ENCODE measurements at regions not wholly inside any gene's neighbourhood (a gene's known extent, or its start where the extent isn't known, plus 50 kb on each side); places are given as distances from the start of the nearest gene placed in this dataset.
"Not testable (repeated sequence)": the region's sequence is repeated elsewhere in the genome, so short reads cannot be mapped to it uniquely, and the experiment has no call there.

DNA sequence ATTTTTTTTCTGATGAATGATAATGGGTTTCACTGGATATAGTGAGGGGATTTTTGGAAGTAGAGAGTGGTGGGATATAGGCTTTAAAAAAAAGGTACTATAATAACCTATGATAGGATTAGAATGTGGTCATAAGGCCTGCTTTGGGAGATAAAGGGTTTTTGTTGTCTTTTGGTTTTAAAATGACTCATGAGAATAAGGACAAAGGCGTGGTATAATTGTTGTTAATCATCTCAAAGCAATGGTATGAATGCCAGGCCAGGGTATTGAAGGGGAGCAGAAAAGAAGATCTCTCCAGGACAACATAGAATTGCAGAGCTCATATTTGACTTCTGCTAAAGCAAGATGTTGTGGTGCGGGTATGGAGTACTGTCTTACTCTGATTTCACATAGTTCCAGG is 579.4 kb downstream of the JRKL start:
- DNase-seq (ENCODE audit: low read depth): no peak
- no peak overlapping the region for H3K4me3 ChIP-seq (ENCODE audit: low read depth, low read length)

GRCh38 chr11:96978751-96979150 is 588.9 kb downstream of the JRKL start:
- H3K4me3 ChIP-seq (ENCODE audit: low read depth, low read length): no peak overlapping the region
- no peak for DNase-seq (ENCODE audit: low read depth)
- TF ChIP-seq CTCF (IDR thresholded peaks at IDR 0.05; ENCODE audit: insufficient read depth, low read depth, low read length): no peak

More for the DNA sequence above, 579.4 kb downstream of the JRKL start:
- no peak for TF ChIP-seq CTCF (IDR thresholded peaks at IDR 0.05; ENCODE audit: insufficient read depth, low read depth, low read length)

DNA sequence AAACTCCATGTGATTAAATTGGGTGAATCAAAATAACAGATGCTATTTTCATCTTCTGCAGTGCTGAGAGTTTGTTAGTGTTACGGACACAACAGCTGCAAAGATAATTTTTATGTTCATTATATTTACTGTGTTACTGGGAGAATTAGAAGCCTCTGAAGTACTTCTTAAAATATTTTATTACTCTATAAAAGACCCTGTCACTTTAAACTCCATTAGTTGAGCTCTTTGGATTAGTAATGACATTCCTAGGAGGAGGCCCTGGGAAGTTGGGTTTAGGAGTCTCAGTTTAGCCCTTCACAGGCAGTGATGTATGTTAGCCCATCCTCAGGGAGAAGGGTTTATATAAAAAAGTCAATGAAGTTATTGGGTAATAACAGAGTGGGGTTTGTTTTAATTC is 596.7 kb downstream of the JRKL start:
- no peak for DNase-seq (ENCODE audit: low read depth)
- no peak overlapping the region for H3K4me3 ChIP-seq (ENCODE audit: low read depth, low read length)
- TF ChIP-seq CTCF (IDR thresholded peaks at IDR 0.05; ENCODE audit: insufficient read depth, low read depth, low read length): no peak

DNA sequence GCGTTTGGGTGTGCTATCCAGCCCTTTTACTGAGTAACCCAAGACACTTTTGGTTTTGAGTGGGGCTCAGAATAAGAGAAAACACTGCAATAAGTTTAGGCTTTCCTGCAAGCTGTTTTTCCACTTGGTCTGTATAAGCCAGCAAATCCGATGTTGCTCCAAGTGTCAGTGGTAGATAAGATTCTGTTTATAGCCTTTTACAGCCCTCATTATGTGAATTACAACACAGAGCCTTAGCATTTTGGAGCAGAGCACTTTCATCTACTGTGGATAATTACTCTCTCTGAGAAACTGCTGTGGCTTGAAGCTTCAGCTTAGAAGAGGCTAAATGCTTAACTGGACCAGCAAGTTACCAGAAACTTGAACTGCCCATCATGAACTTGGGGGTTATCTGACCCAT is 601.1 kb downstream of the JRKL start:
- no peak for TF ChIP-seq CTCF (IDR thresholded peaks at IDR 0.05; ENCODE audit: insufficient read depth, low read depth, low read length)
- no peak for DNase-seq (ENCODE audit: low read depth)

DNA sequence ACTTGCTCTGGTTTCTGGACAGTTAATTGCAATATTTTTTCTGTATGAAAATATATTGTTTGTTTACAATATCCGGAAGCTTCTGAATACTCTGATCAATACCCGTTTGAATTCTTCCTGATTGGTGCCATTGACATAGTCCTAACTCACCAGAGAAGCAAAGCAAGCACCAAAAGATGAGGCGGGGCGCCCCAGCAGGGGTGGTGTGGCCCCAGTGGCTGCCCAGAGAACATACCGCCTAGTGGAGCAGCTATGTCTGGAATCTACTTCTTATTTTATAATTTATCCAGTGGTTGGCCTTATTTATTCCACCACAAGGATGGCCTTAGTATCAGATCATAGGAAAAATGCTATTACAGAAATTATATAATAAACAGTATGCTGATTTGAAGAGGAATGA is 610.7 kb downstream of the JRKL start:
- TF ChIP-seq CTCF (IDR thresholded peaks at IDR 0.05; ENCODE audit: insufficient read depth, low read depth, low read length): no peak
- no peak for DNase-seq (ENCODE audit: low read depth)
- H3K4me3 ChIP-seq (ENCODE audit: low read depth, low read length): no peak overlapping the region

More for the DNA sequence above, 601.1 kb downstream of the JRKL start:
- no peak overlapping the region for H3K4me3 ChIP-seq (ENCODE audit: low read depth, low read length)

DNA sequence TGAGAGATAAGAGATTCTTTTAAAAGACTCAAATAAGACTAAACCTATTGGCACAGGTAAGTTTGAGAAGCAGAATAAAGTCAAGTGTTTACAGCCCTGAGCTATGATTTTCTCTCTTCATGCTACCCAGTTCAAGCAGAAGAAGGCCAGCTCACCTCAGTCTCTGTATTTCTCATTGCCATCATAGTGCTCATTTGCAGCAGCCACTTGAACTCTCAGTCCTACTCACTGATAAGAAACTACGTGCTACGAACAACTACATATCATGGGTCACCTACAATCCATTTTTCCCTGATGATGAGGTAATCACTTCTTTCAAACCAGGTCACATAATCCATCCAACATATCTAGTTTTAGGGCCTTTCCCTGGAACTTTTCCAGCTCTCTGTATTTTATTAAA is 617.5 kb downstream of the JRKL start:
- no peak for DNase-seq (ENCODE audit: low read depth)
- no peak overlapping the region for H3K4me3 ChIP-seq (ENCODE audit: low read depth, low read length)
- no peak for TF ChIP-seq CTCF (IDR thresholded peaks at IDR 0.05; ENCODE audit: insufficient read depth, low read depth, low read length)

DNA sequence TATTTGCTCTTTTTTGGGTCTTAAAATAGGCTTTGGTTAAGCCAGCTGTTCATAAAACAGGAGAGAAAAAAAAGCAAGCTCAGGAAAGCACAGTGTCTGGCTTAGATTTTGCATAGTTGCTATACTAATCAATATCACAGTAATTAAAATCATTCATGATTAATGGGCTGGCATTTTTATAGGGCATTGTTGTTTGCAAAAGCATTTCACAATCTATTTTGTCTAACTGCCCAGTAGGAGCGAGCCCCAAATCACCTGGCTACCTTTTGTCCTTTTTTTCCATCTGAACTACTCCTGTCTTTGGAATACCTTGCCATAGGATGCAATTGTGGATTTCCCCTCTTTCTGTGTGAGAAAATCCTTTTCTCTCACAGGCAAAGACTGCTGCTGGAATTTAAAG is 619.8 kb downstream of the JRKL start:
- H3K4me3 ChIP-seq (ENCODE audit: low read depth, low read length): no peak overlapping the region
- DNase-seq (ENCODE audit: low read depth): no peak
- TF ChIP-seq CTCF (IDR thresholded peaks at IDR 0.05; ENCODE audit: insufficient read depth, low read depth, low read length): no peak

DNA sequence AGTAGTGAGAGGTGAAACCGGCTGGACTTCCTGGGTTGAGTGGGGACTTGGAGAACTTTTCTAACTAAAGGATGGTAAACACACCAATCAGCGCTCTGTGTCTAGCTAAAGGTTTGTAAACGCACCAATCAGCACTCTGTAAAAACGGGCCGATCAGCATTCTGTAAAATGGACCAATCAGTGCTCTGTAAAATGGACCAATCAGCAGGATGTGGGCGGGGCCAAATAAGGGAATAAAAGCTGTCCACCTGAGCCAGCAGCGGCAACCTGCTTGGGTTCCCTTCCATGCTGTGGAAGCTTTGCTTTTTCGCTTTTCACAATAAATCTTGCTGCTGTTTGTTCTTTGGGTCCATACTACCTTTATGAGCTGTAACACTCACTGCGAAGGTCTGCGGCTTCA is 621.2 kb downstream of the JRKL start:
- DNase-seq (ENCODE audit: low read depth); H3K4me3 ChIP-seq (ENCODE audit: low read depth, low read length): not testable (repeated sequence)

All from fibroblast of villous mesenchyme (primary cell).